ENCODE measurements at regions not wholly inside any gene's neighbourhood (a gene's known extent, or its start where the extent isn't known, plus 50 kb on each side); places are given as distances from the start of the nearest gene placed in this dataset.

GRCh38 chr1:5660141-5660935 is 331.9 kb downstream of the NPHP4 start (continued):
- TF ChIP-seq ZNF281 (CRISPR knock-in tag; IDR thresholded peaks at IDR 0.05) (no peak), TCF7 (CRISPR knock-in tag; IDR thresholded peaks at IDR 0.05; ENCODE audit: low read depth) (no peak), MXD4 (CRISPR knock-in tag; IDR thresholded peaks at IDR 0.05; ENCODE audit: borderline replicate concordance) (no peak), GRHL2 (CRISPR knock-in tag; IDR thresholded peaks at IDR 0.05; ENCODE audit: insufficient replicate concordance, severe bottlenecking) (no peak), ZBTB43 (CRISPR knock-in tag; IDR thresholded peaks at IDR 0.05) (no peak)

- no peaks in the 10 kb centered on the region for H3K4me1 Mint-ChIP-seq
- no peak for TF ChIP-seq NR2C2 (CRISPR knock-in tag; IDR thresholded peaks at IDR 0.05)
- TF ChIP-seq ZSCAN18 (CRISPR knock-in tag; IDR thresholded peaks at IDR 0.05), result no peak
- TF ChIP-seq FOXK1 (CRISPR knock-in tag; IDR thresholded peaks at IDR 0.05), result no peak
- TF ChIP-seq E2F4 (CRISPR knock-in tag; IDR thresholded peaks at IDR 0.05; ENCODE audit: borderline replicate concordance, low read depth), result no peak
- no peak for TF ChIP-seq OVOL2 (CRISPR knock-in tag; IDR thresholded peaks at IDR 0.05; ENCODE audit: borderline replicate concordance)
- TF ChIP-seq ZNF532 (CRISPR knock-in tag; IDR thresholded peaks at IDR 0.05; ENCODE audit: borderline replicate concordance), result no peak
- TF ChIP-seq ATF1 (CRISPR knock-in tag; IDR thresholded peaks at IDR 0.05), result no peak
- TF ChIP-seq ESRRA (CRISPR knock-in tag; IDR thresholded peaks at IDR 0.05; ENCODE audit: borderline replicate concordance), result no peak
- TF ChIP-seq ATF2 (CRISPR knock-in tag; IDR thresholded peaks at IDR 0.05; ENCODE audit: borderline replicate concordance, low read depth), result no peak
- no peak for TF ChIP-seq GABPB1 (CRISPR knock-in tag; IDR thresholded peaks at IDR 0.05)
- TF ChIP-seq ZMAT4 (CRISPR knock-in tag; IDR thresholded peaks at IDR 0.05), result no peak
- no peak for TF ChIP-seq CBFB (CRISPR knock-in tag; IDR thresholded peaks at IDR 0.05; ENCODE audit: low read depth)
- TF ChIP-seq ZNF512 (CRISPR knock-in tag; IDR thresholded peaks at IDR 0.05; ENCODE audit: borderline replicate concordance), result no peak
- no peak for TF ChIP-seq ZBTB21 (CRISPR knock-in tag; IDR thresholded peaks at IDR 0.05; ENCODE audit: borderline replicate concordance)
- TF ChIP-seq SP1 (CRISPR knock-in tag; conservative IDR thresholded peaks at IDR 0.05), result no peak
These were observed 332.6 kb downstream of the NPHP4 start for GRCh38 chr1:5659606-5660005.

More at GRCh38 chr1:5659606-5660005, 332.6 kb downstream of the NPHP4 start:
- ChIA-PET CTCF (no interaction called here), POLR2A (no interaction called here)
- DNase-seq (ENCODE audit: low spot score), result no peak
- H3K36me3 Mint-ChIP-seq, result peaks cover 14% of the 10 kb centered on the region
- no peak for ATAC-seq
- H3K4me3 Mint-ChIP-seq, result no peak overlapping the region
- H3K27me3 Mint-ChIP-seq (ENCODE audit: low read depth), result no peaks in the 10 kb centered on the region; the same call in 1 of the 2 replicates
- H3K27ac Mint-ChIP-seq, result no peak overlapping the region
- peaks cover 44% of the 10 kb centered on the region for H3K9me3 Mint-ChIP-seq

Measured in WTC11 (cell line).